ENCODE measurements at regions not wholly inside any gene's neighbourhood (a gene's known extent, or its start where the extent isn't known, plus 50 kb on each side); places are given as distances from the start of the nearest gene placed in this dataset.

DNA sequence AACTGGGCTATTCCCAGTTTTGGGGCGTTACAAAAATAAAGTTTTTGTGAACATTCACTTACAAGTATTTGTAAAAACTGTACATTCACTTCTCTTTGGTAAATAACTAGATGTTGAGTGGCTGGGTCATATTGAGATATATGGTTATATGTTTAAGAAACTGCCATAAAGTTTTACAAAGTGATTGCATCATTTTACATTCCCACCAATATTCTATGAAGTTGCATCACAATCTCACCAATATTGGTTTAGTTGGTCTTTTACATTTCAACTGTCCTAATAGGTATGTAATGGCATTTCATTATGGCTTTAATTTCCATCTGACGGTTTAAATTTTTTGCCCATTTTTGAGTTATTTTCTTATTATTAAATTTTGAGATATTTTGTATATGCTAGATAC lies 251.7 kb upstream of the GNAI1 start:
- Histone ChIP-seq H3K14ac (ENCODE audit: low read length) (no peak overlapping the region), H2BK5ac (ENCODE audit: low read length) (no peak overlapping the region), H2BK120ac (ENCODE audit: low read depth, low read length) (no peak overlapping the region), H3K18ac (ENCODE audit: low read length) (no peak overlapping the region), H4K91ac (ENCODE audit: low read depth, low read length, poor library complexity) (no peak overlapping the region), H3K79me1 (ENCODE audit: low read depth, low read length) (no peaks in the 10 kb centered on the region), H3K9ac (ENCODE audit: low read depth, low read length, poor library complexity) (no peak overlapping the region), H3K23ac (ENCODE audit: low read depth, low read length, poor library complexity) (no peak overlapping the region), H3K9me3 (replicated peaks in 1 of 2; ENCODE audit: control insufficient read depth in 2 of 2, insufficient read depth in 1 of 2, low read depth in 1 of 2, low read length in 2 of 2) (no peaks in the 10 kb centered on the region), H3K4me1 (ENCODE audit: control insufficient read depth in 2 of 2, insufficient read depth in 1 of 2, low read depth in 1 of 2, low read length in 2 of 2) (no peaks in the 10 kb centered on the region), H2AK5ac (ENCODE audit: low read depth, low read length) (no peak overlapping the region), H2BK15ac (ENCODE audit: low read length) (no peak overlapping the region), H4K8ac (ENCODE audit: low read depth, low read length) (no peak overlapping the region), H2BK12ac (ENCODE audit: low read length) (no peak overlapping the region), H2AFZ (ENCODE audit: low read length) (no peak overlapping the region), H3K4me2 (ENCODE audit: insufficient read depth, low read length, poor library complexity, severe bottlenecking) (no peak overlapping the region), H3K27me3 (ENCODE audit: control insufficient read depth in 3 of 3, insufficient read depth in 3 of 3, low read depth in 1 of 3, low read length in 3 of 3) (no peaks in the 10 kb centered on the region), H3K4me3 (ENCODE audit: low read length in 2 of 2) (no peak overlapping the region), H3K27ac (replicated peaks; ENCODE audit: low read length) (no peak overlapping the region), H3K36me3 (replicated peaks in 1 of 2; ENCODE audit: control insufficient read depth in 2 of 2, insufficient read depth in 2 of 2, low read length in 2 of 2) (no peaks in the 10 kb centered on the region), H3K4ac (ENCODE audit: low read length) (no peak overlapping the region)
- no CpG with 5 or more reads among the region's 2 CpGs for WGBS, 2 donors (ENCODE audit: extremely low coverage in 2 of 2, insufficient read length in 2 of 2, insufficient replicate concordance in 1 of 2)
- no peak for DNase-seq (ENCODE audit: low spot score)

DNA sequence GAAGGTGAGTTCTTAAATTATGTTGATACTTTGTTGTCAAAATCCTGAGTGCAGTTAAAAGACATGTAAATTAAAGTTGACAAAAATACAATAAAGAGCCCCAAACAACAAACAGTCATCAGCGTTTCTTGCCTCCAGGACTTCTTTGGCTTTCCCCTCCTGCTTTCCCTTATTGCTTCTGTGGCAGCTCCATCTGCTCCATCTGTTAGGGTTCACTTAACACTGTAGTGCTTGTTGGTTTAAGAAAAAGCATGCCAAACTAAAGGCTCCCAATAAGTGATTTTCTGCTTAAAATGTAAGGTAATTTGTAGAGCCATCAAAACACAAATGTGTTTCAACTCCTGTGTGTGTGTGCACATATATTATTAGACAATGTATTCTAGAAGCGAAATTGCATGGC lies 254.3 kb upstream of the GNAI1 start:
- no peak overlapping the region for H2BK15ac ChIP-seq (ENCODE audit: low read length)
- no peaks in the 10 kb centered on the region for H3K36me3 ChIP-seq (replicated peaks in 1 of 2; ENCODE audit: control insufficient read depth in 2 of 2, insufficient read depth in 2 of 2, low read length in 2 of 2)
- H3K27me3 ChIP-seq (ENCODE audit: control insufficient read depth in 3 of 3, insufficient read depth in 3 of 3, low read depth in 1 of 3, low read length in 3 of 3) = no peaks in the 10 kb centered on the region
- no peak overlapping the region for H3K27ac ChIP-seq (replicated peaks; ENCODE audit: low read length)
- no peaks in the 10 kb centered on the region for H3K4me1 ChIP-seq (ENCODE audit: control insufficient read depth in 2 of 2, insufficient read depth in 1 of 2, low read depth in 1 of 2, low read length in 2 of 2)
- no peak overlapping the region for H3K14ac ChIP-seq (ENCODE audit: low read length)
- no CpG with 5 or more reads among the region's 2 CpGs for WGBS, 2 donors (ENCODE audit: extremely low coverage in 2 of 2, insufficient read length in 2 of 2, insufficient replicate concordance in 1 of 2)
- no peak overlapping the region for H3K18ac ChIP-seq (ENCODE audit: low read length)
- no peak overlapping the region for H2BK12ac ChIP-seq (ENCODE audit: low read length)
- H3K79me1 ChIP-seq (ENCODE audit: low read depth, low read length) = no peaks in the 10 kb centered on the region
- no peak overlapping the region for H3K4me2 ChIP-seq (ENCODE audit: insufficient read depth, low read length, poor library complexity, severe bottlenecking)
- no peaks in the 10 kb centered on the region for H3K9me3 ChIP-seq (replicated peaks in 1 of 2; ENCODE audit: control insufficient read depth in 2 of 2, insufficient read depth in 1 of 2, low read depth in 1 of 2, low read length in 2 of 2)
- no peak overlapping the region for H2AFZ ChIP-seq (ENCODE audit: low read length)
- no peak overlapping the region for H3K9ac ChIP-seq (ENCODE audit: low read depth, low read length, poor library complexity)
- no peak overlapping the region for H3K4me3 ChIP-seq (ENCODE audit: low read length in 2 of 2)
- no peak for DNase-seq (ENCODE audit: low spot score)
- no peak overlapping the region for H4K8ac ChIP-seq (ENCODE audit: low read depth, low read length)
- no peak overlapping the region for H2AK5ac ChIP-seq (ENCODE audit: low read depth, low read length)
- H3K23ac ChIP-seq (ENCODE audit: low read depth, low read length, poor library complexity) = no peak overlapping the region
- H3K4ac ChIP-seq (ENCODE audit: low read length) = no peak overlapping the region
- no peak overlapping the region for H2BK120ac ChIP-seq (ENCODE audit: low read depth, low read length)
- no peak overlapping the region for H2BK5ac ChIP-seq (ENCODE audit: low read length)
- H4K91ac ChIP-seq (ENCODE audit: low read depth, low read length, poor library complexity) = no peak overlapping the region

DNA sequence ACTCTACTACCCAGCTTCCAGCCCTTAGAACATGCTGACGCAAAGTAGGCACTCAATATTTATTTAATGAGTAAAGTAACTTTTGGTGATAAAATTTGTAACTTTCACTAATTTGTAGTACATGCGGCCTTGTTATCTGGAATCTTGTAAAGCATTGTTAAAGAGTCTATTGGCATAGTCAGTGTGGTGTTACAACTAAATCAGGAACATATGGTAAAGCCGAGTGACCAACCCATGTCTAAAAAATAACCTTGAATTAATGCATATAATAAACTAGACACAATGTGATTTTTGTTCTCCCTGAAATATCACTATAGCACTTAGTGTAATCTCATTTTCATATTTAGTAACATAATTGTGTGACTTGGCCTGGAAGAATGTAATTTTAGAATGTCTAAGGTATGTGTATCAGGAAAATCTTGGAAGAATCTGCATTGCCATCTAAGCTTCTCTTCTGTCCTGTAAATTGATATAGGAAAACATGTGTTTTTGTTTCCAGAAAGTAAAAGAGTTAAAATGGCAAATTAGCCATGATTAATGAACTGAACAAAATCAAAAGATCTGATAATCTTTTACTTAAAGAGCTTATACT lies 256.7 kb upstream of the GNAI1 start:
- no peaks in the 10 kb centered on the region for H3K79me1 ChIP-seq (ENCODE audit: low read depth, low read length)
- H3K4ac ChIP-seq (ENCODE audit: low read length) = no peak overlapping the region
- no peaks in the 10 kb centered on the region for H3K4me1 ChIP-seq (ENCODE audit: control insufficient read depth in 2 of 2, insufficient read depth in 1 of 2, low read depth in 1 of 2, low read length in 2 of 2)
- H2AK5ac ChIP-seq (ENCODE audit: low read depth, low read length) = no peak overlapping the region
- H3K23ac ChIP-seq (ENCODE audit: low read depth, low read length, poor library complexity) = no peak overlapping the region
- H3K4me3 ChIP-seq (ENCODE audit: low read length in 2 of 2) = no peak overlapping the region
- DNase-seq (ENCODE audit: low spot score) = no peak
- no peak overlapping the region for H2BK120ac ChIP-seq (ENCODE audit: low read depth, low read length)
- H4K91ac ChIP-seq (ENCODE audit: low read depth, low read length, poor library complexity) = no peak overlapping the region
- H3K18ac ChIP-seq (ENCODE audit: low read length) = no peak overlapping the region
- no peak overlapping the region for H3K14ac ChIP-seq (ENCODE audit: low read length)
- no peak overlapping the region for H4K8ac ChIP-seq (ENCODE audit: low read depth, low read length)
- H3K27ac ChIP-seq (replicated peaks; ENCODE audit: low read length) = no peak overlapping the region
- no peaks in the 10 kb centered on the region for H3K9me3 ChIP-seq (replicated peaks in 1 of 2; ENCODE audit: control insufficient read depth in 2 of 2, insufficient read depth in 1 of 2, low read depth in 1 of 2, low read length in 2 of 2)
- no peak overlapping the region for H3K4me2 ChIP-seq (ENCODE audit: insufficient read depth, low read length, poor library complexity, severe bottlenecking)
- no peak overlapping the region for H2AFZ ChIP-seq (ENCODE audit: low read length)
- H2BK12ac ChIP-seq (ENCODE audit: low read length) = no peak overlapping the region
- no peaks in the 10 kb centered on the region for H3K27me3 ChIP-seq (ENCODE audit: control insufficient read depth in 3 of 3, insufficient read depth in 3 of 3, low read depth in 1 of 3, low read length in 3 of 3)
- no peak overlapping the region for H2BK15ac ChIP-seq (ENCODE audit: low read length)
- no peak overlapping the region for H2BK5ac ChIP-seq (ENCODE audit: low read length)
- no peaks in the 10 kb centered on the region for H3K36me3 ChIP-seq (replicated peaks in 1 of 2; ENCODE audit: control insufficient read depth in 2 of 2, insufficient read depth in 2 of 2, low read length in 2 of 2)
- H3K9ac ChIP-seq (ENCODE audit: low read depth, low read length, poor library complexity) = no peak overlapping the region
- no CpG with 5 or more reads among the region's 3 CpGs for WGBS, 2 donors (ENCODE audit: extremely low coverage in 2 of 2, insufficient read length in 2 of 2, insufficient replicate concordance in 1 of 2)

DNA sequence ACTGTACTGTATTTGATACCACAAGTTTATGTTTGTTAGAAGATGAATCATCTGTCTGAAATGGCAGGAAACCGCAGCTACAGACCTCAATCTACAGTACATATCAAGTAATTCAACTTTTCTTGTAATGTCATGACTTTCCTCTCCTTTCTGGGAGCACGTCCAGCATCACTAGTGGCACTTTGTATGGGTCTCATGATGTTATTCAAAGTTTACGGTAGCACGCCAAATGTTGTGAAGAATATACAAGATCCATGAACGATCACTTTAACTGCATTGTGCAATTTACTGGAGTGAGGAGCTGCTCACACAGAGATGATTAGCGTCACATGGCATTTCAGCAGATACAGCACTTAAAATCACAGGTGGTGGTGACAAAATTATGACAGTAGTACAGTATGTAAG lies 257.8 kb upstream of the GNAI1 start:
- no peaks in the 10 kb centered on the region for H3K79me1 ChIP-seq (ENCODE audit: low read depth, low read length)
- H4K8ac ChIP-seq (ENCODE audit: low read depth, low read length) = no peak overlapping the region
- no peaks in the 10 kb centered on the region for H3K9me3 ChIP-seq (replicated peaks in 1 of 2; ENCODE audit: control insufficient read depth in 2 of 2, insufficient read depth in 1 of 2, low read depth in 1 of 2, low read length in 2 of 2)
- no peak overlapping the region for H3K4me2 ChIP-seq (ENCODE audit: insufficient read depth, low read length, poor library complexity, severe bottlenecking)
- H3K4me1 ChIP-seq (ENCODE audit: control insufficient read depth in 2 of 2, insufficient read depth in 1 of 2, low read depth in 1 of 2, low read length in 2 of 2) = no peaks in the 10 kb centered on the region
- no peak overlapping the region for H2BK15ac ChIP-seq (ENCODE audit: low read length)
- no peak overlapping the region for H4K91ac ChIP-seq (ENCODE audit: low read depth, low read length, poor library complexity)
- no peak overlapping the region for H3K27ac ChIP-seq (replicated peaks; ENCODE audit: low read length)
- H2BK120ac ChIP-seq (ENCODE audit: low read depth, low read length) = no peak overlapping the region
- H3K36me3 ChIP-seq (replicated peaks in 1 of 2; ENCODE audit: control insufficient read depth in 2 of 2, insufficient read depth in 2 of 2, low read length in 2 of 2) = no peaks in the 10 kb centered on the region
- H3K27me3 ChIP-seq (ENCODE audit: control insufficient read depth in 3 of 3, insufficient read depth in 3 of 3, low read depth in 1 of 3, low read length in 3 of 3) = no peaks in the 10 kb centered on the region
- H2BK5ac ChIP-seq (ENCODE audit: low read length) = no peak overlapping the region
- H3K23ac ChIP-seq (ENCODE audit: low read depth, low read length, poor library complexity) = no peak overlapping the region
- no peak overlapping the region for H2BK12ac ChIP-seq (ENCODE audit: low read length)
- no peak overlapping the region for H3K14ac ChIP-seq (ENCODE audit: low read length)
- no peak overlapping the region for H3K18ac ChIP-seq (ENCODE audit: low read length)
- no peak overlapping the region for H3K4ac ChIP-seq (ENCODE audit: low read length)
- no CpG with 5 or more reads among the region's 6 CpGs for WGBS, 2 donors (ENCODE audit: extremely low coverage in 2 of 2, insufficient read length in 2 of 2, insufficient replicate concordance in 1 of 2)
- DNase-seq (ENCODE audit: low spot score) = no peak
- H2AFZ ChIP-seq (ENCODE audit: low read length) = no peak overlapping the region
- H3K9ac ChIP-seq (ENCODE audit: low read depth, low read length, poor library complexity) = no peak overlapping the region
- no peak overlapping the region for H2AK5ac ChIP-seq (ENCODE audit: low read depth, low read length)
- no peak overlapping the region for H3K4me3 ChIP-seq (ENCODE audit: low read length in 2 of 2)
